HG03280 (cell line): ENCODE measurements at regions not wholly inside any gene's neighbourhood (a gene's known extent, or its start where the extent isn't known, plus 50 kb on each side); places are given as distances from the start of the nearest gene placed in this dataset.
"Not testable (repeated sequence)": the region's sequence is repeated elsewhere in the genome, so short reads cannot be mapped to it uniquely, and the experiment has no call there.

Experiments used
- ATAC-seq: cut with Tn5 transposase; IDR thresholded peaks from one replicate; pipeline ENCODE4 v1.9.1; 2021; ENCODE audit warnings: mild to moderate bottlenecking, moderate library complexity; ENCODE audit not compliant: unreplicated experiment

- ATAC-seq: no peak
Observed at GRCh38 chrX:138014577-138014976, 448.6 kb downstream of the ZIC3 start.

- ATAC-seq: no peak
Observed at GRCh38 chrX:138018145-138018799, 452.3 kb downstream of the ZIC3 start.

GRCh38 chrX:138020941-138021340 lies 455.0 kb downstream of the ZIC3 start:
- ATAC-seq: no peak

GRCh38 chrX:138026211-138026610 lies 460.3 kb downstream of the ZIC3 start:
- ATAC-seq: no peak

- ATAC-seq: no peak
Observed at GRCh38 chrX:138031715-138032114, 465.8 kb downstream of the ZIC3 start.

GRCh38 chrX:138034136-138034535 lies 468.2 kb downstream of the ZIC3 start:
- ATAC-seq: no peak

GRCh38 chrX:138037548-138037947 lies 471.6 kb downstream of the ZIC3 start:
- no peak for ATAC-seq

GRCh38 chrX:138057883-138058282 lies 492.0 kb downstream of the ZIC3 start:
- no peak for ATAC-seq

GRCh38 chrX:138058931-138059330 lies 493.0 kb downstream of the ZIC3 start:
- no peak for ATAC-seq

- ATAC-seq: no peak
Observed at GRCh38 chrX:138067415-138067814, 501.5 kb downstream of the ZIC3 start.

- no peak for ATAC-seq
Observed at GRCh38 chrX:138073626-138074025, 507.7 kb downstream of the ZIC3 start.

GRCh38 chrX:138082251-138082650 lies 516.3 kb downstream of the ZIC3 start:
- ATAC-seq: no peak

- no peak for ATAC-seq
Observed at GRCh38 chrX:138082896-138083295, 517.0 kb downstream of the ZIC3 start.

GRCh38 chrX:138110910-138111309 lies 545.0 kb downstream of the ZIC3 start:
- ATAC-seq: not testable (repeated sequence)

- ATAC-seq: no peak
Observed at GRCh38 chrX:138127314-138127713, 561.4 kb downstream of the ZIC3 start.

GRCh38 chrX:138128027-138128671 lies 562.2 kb downstream of the ZIC3 start:
- ATAC-seq: peak; percentile 80

- no peak for ATAC-seq
Observed at GRCh38 chrX:138150709-138151108, 560.8 kb downstream of the FGF13 start.

- no peak for ATAC-seq
Observed at GRCh38 chrX:138157850-138158249, 553.7 kb downstream of the FGF13 start.

GRCh38 chrX:138191998-138192397 lies 519.5 kb downstream of the FGF13 start:
- ATAC-seq: no peak

- ATAC-seq: no peak
Observed at GRCh38 chrX:138229718-138230117, 481.8 kb downstream of the FGF13 start.

- no peak for ATAC-seq
Observed at GRCh38 chrX:138240266-138240665, 471.3 kb downstream of the FGF13 start.

- no peak for ATAC-seq
Observed at GRCh38 chrX:138254001-138254400, 457.5 kb downstream of the FGF13 start.

- ATAC-seq: no peak
Observed at GRCh38 chrX:138255373-138255772, 456.1 kb downstream of the FGF13 start.
